ENCODE measurements at regions not wholly inside any gene's neighbourhood (a gene's known extent, or its start where the extent isn't known, plus 50 kb on each side); places are given as distances from the start of the nearest gene placed in this dataset.

- Histone ChIP-seq H3K9me3 (no peaks in the 10 kb centered on the region), H4K20me1 (ENCODE audit: insufficient read depth) (no peaks in the 10 kb centered on the region), H3K4me3 (ENCODE audit: low read depth in 2 of 2, low read length in 1 of 2) (no peak overlapping the region), H3F3A (replicated peaks; ENCODE audit: insufficient read depth) (no peaks in the 10 kb centered on the region), H3K27me3 (ENCODE audit: insufficient read depth) (no peaks in the 10 kb centered on the region), H3K4me1 (ENCODE audit: control insufficient read depth in 1 of 2, insufficient read depth in 2 of 2, low read depth in 1 of 2, low read length in 1 of 2) (no peaks in the 10 kb centered on the region), H3K4me2 (no peak overlapping the region), H2AFZ (ENCODE audit: low read depth) (no peak overlapping the region), H3K79me2 (ENCODE audit: insufficient read depth) (no peaks in the 10 kb centered on the region), H3K36me3 (replicated peaks in 1 of 2; ENCODE audit: control insufficient read depth in 1 of 2, insufficient read depth in 2 of 2, low read length in 1 of 2) (no peaks in the 10 kb centered on the region), H3K27ac (ENCODE audit: low read depth in 2 of 2, low read length in 1 of 2) (no peak overlapping the region), H3K9me2 (no peaks in the 10 kb centered on the region), H3K9ac (no peak overlapping the region)
- CTCF ChIA-PET, result no interaction called here
- 75% methylated on average over 4 of the region's 4 CpGs for WGBS (ENCODE audit: low lambda C conversion rate)
- POLR2A ChIA-PET, result no interaction called here
- no peak for TF ChIP-seq ZBTB33 (IDR thresholded peaks at IDR 0.05; ENCODE audit: borderline replicate concordance, low read depth)
- TF ChIP-seq USF1 (IDR thresholded peaks at IDR 0.05; ENCODE audit: borderline replicate concordance, low read depth), result no peak
- TF ChIP-seq REST (IDR thresholded peaks at IDR 0.05; ENCODE audit: low read depth, low read length), result no peak
- no peak for DNase-seq
These were observed 181.3 kb upstream of the TMC3 start for GRCh38 chr15:81555346-81555745.

GRCh38 chr15:81548365-81549130 is 174.5 kb upstream of the TMC3 start:
- ChIA-PET CTCF (interaction anchor here (0.7 kb wide), 1 partner anchor 10 kb away, joined by 3 read pairs; no protein-coding TSS in a partner anchor), POLR2A (no interaction called here)
- Histone ChIP-seq H3K9me3 (no peaks in the 10 kb centered on the region), H3K4me3 (ENCODE audit: low read depth in 2 of 2, low read length in 1 of 2) (no peak overlapping the region), H3K9me2 (no peaks in the 10 kb centered on the region), H3K4me1 (ENCODE audit: control insufficient read depth in 1 of 2, insufficient read depth in 2 of 2, low read depth in 1 of 2, low read length in 1 of 2) (no peaks in the 10 kb centered on the region), H3K27ac (ENCODE audit: low read depth in 2 of 2, low read length in 1 of 2) (no peak overlapping the region), H4K20me1 (ENCODE audit: insufficient read depth) (no peaks in the 10 kb centered on the region), H2AFZ (ENCODE audit: low read depth) (no peak overlapping the region), H3K9ac (no peak overlapping the region), H3K4me2 (no peak overlapping the region), H3K36me3 (replicated peaks in 1 of 2; ENCODE audit: control insufficient read depth in 1 of 2, insufficient read depth in 2 of 2, low read length in 1 of 2) (no peaks in the 10 kb centered on the region), H3F3A (replicated peaks; ENCODE audit: insufficient read depth) (peaks cover 4% of the 10 kb centered on the region), H3K27me3 (ENCODE audit: insufficient read depth) (no peaks in the 10 kb centered on the region), H3K79me2 (ENCODE audit: insufficient read depth) (no peaks in the 10 kb centered on the region)
- 56% methylated on average over 7 of the region's 7 CpGs for WGBS (ENCODE audit: low lambda C conversion rate)
- DNase-seq, result no peak
- TF ChIP-seq USF1 (IDR thresholded peaks at IDR 0.05; ENCODE audit: borderline replicate concordance, low read depth), result no peak
- no peak for TF ChIP-seq MAX (IDR thresholded peaks at IDR 0.05; ENCODE audit: low read depth)
- no peak for TF ChIP-seq GABPA (IDR thresholded peaks at IDR 0.05; ENCODE audit: low read depth)
- TF ChIP-seq RCOR1 (IDR thresholded peaks at IDR 0.05; ENCODE audit: low read length), result no peak
- TF ChIP-seq NRF1 (IDR thresholded peaks at IDR 0.05; ENCODE audit: low read depth, low read length), result no peak
- no peak for TF ChIP-seq FOXJ3 (CRISPR knock-in tag; IDR thresholded peaks at IDR 0.05)
- no peak for TF ChIP-seq POLR2AphosphoS5 (IDR thresholded peaks at IDR 0.05; ENCODE audit: low read depth, low read length)
- TF ChIP-seq TEAD4 (IDR thresholded peaks at IDR 0.05; ENCODE audit: borderline replicate concordance, insufficient read depth), result no peak
- TF ChIP-seq TAF1 (IDR thresholded peaks at IDR 0.05; ENCODE audit: borderline replicate concordance, low read depth, low read length), result no peak
- TF ChIP-seq EZH2phosphoT487 (IDR thresholded peaks at IDR 0.05; ENCODE audit: borderline replicate concordance, low read depth), result no peak
- TF ChIP-seq SIN3A (IDR thresholded peaks at IDR 0.05; ENCODE audit: borderline replicate concordance, low read depth, low read length), result no peak
- no peak for TF ChIP-seq GATA2 (CRISPR knock-in tag; IDR thresholded peaks at IDR 0.05)
- no peak for TF ChIP-seq JUND (IDR thresholded peaks at IDR 0.05)
- no peak for TF ChIP-seq ELF1 (IDR thresholded peaks at IDR 0.05)
- no peak for TF ChIP-seq CHD2 (IDR thresholded peaks at IDR 0.05; ENCODE audit: low read length, partially characterized antibody)
